VCaP (cell line): ENCODE measurements at regions not wholly inside any gene's neighbourhood (a gene's known extent, or its start where the extent isn't known, plus 50 kb on each side); places are given as distances from the start of the nearest gene placed in this dataset.
"Not testable (repeated sequence)": the region's sequence is repeated elsewhere in the genome, so short reads cannot be mapped to it uniquely, and the experiment has no call there.

ENCODE experiments used
- H3K27ac ChIP-seq: fragments of 450-650 bp; 2 replicates; pipeline ENCODE4 v1.5.1; 2017
- TF ChIP-seq, protein P1 (sequence below): fragments of 450-650 bp; conservative IDR thresholded peaks from 2 replicates; pipeline ENCODE4 v1.5.1; 2017; ENCODE audit warnings: mild to moderate bottlenecking, moderate library complexity

DNA sequence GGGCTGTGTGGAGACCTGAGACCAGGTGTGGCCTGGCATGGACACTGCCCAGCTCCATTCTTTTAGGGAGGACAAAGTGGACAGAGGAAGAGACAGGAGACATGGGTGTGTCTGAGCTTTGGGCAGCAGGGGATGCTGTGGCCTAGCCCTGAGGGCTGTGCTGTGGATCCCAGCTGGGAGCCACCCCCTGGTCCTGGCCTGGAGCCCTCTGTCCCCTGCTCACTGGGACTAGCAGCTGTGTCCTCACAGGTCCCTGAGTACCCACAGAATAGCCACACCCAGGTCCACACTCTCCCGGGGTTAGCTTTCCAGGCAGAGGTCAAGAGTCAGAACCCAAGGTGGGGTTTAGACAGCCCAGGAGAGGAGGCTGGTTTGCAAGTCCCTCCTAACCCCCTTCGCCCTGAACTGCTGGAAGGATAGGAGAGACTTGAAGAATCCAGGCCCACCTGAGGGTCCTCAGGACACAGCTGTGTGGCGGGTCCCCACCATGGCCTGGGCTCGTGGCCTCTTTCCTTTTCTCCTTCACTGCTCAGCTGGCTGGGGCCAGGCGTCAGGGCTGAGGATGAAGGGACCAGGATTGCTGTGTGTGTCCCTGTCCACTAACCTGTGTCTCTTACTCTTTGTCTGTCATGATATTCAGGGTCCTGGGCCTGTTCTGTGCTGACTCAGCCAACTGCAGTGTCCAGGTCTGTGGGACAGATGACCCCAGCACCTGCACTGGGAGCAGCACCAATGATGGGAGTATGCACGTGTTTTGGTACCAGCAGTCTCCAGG, 78.5 kb upstream of the VPREB1 start:
- TF ChIP-seq, protein P1, sequence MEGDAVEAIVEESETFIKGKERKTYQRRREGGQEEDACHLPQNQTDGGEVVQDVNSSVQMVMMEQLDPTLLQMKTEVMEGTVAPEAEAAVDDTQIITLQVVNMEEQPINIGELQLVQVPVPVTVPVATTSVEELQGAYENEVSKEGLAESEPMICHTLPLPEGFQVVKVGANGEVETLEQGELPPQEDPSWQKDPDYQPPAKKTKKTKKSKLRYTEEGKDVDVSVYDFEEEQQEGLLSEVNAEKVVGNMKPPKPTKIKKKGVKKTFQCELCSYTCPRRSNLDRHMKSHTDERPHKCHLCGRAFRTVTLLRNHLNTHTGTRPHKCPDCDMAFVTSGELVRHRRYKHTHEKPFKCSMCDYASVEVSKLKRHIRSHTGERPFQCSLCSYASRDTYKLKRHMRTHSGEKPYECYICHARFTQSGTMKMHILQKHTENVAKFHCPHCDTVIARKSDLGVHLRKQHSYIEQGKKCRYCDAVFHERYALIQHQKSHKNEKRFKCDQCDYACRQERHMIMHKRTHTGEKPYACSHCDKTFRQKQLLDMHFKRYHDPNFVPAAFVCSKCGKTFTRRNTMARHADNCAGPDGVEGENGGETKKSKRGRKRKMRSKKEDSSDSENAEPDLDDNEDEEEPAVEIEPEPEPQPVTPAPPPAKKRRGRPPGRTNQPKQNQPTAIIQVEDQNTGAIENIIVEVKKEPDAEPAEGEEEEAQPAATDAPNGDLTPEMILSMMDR, result no peak
- no peak overlapping the region for H3K27ac ChIP-seq

DNA sequence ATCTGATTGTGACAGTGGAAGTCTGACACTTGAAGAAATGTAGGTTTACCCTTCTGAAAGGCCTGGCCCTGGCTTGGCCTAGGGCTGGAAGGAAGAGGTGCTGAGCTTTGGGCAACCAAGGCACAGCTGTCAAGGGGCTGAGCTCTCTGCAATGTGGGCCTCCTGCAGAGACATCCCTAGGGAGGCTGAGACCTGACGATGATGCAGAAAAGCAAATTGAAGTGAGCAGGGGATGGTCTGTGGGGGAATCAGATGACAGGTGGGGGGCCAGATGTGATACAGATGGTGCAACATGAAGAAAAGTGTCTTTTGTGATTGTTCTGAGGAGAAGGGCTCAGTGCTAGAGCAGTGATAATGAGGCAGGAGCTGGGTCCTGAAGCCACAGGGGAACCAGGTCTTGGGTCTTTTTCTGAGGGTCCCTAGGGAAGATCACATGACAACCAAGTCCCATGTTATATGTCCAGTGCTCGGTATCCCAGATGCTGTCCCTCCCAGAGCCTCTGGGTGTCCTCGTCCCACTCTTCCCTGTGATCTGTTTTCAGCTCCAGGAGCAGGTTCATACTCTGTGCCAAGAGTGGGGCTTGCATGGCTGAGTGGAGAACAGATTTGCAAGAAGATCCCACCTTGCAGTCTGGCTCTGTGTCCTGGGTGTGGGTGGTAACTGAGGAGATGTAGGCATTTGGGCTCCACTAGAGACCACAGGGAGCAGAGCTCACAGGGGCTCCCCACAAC, 79.9 kb upstream of the VPREB1 start:
- TF ChIP-seq, protein P1, result no peak; the same call in 1 of the 2 replicates
- H3K27ac ChIP-seq, result no peak overlapping the region

DNA sequence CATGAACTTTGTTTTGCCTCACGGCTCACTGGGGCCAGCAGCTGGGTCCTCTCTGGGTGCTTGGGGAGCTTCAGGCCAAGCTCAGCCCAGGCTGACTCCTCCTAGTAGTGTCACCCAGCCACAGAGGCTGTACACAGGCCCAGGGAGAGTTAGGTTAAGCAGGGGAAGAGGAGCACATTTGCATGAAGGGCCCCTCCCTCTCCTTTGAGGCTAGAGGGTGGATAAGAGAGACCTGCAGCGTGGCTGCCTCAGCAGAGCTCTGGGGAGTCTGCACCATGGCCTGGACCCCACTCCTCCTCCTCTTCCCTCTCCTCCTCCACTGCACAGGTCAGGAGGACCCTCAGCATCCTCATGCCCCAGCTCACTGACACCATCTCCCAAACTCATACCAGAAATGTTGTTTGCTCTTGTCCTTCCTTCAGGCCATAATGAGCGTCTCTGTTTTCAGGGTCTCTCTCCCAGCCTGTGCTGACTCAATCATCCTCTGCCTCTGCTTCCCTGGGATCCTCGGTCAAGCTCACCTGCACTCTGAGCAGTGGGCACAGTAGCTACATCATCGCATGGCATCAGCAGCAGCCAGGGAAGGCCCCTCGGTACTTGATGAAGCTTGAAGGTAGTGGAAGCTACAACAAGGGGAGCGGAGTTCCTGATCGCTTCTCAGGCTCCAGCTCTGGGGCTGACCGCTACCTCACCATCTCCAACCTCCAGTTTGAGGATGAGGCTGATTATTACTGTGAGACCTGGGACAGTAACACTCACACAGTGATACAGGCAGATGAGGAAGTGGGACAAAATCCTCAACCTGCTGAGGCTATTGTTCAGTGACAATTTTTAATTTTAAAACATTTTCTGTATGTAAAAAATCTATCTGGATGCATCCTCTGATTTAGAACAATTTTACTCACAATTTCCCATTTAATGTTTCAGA, 82.4 kb upstream of the VPREB1 start:
- TF ChIP-seq, protein P1, result no peak
- H3K27ac ChIP-seq, result no peak overlapping the region

- not testable (repeated sequence) for H3K27ac ChIP-seq
Measured at GRCh38 chr22:22160768-22161167, 83.8 kb upstream of the VPREB1 start.

GRCh38 chr22:22159384-22159783, 85.2 kb upstream of the VPREB1 start:
- no peak overlapping the region for H3K27ac ChIP-seq
- TF ChIP-seq, protein P1, result no peak

DNA sequence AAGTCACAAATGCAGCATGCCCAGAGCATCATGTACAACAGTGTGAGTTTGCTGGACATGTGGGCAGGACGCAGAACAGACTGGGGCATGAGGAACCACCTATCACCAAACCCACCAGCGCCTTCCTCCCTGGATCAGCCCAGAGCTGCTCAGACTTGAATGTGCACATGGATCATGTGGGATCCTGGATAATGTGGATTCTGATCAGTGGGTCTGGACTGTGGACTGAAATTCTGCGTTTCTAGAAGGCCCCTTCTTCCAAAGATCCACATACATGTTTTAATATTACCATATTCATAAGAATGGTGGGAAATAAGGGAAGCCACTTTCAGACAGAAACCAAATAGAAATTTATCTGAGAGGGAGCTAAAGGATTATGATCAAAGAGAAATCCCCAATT, 85.6 kb upstream of the VPREB1 start:
- TF ChIP-seq, protein P1, result no peak
- H3K27ac ChIP-seq, result no peak overlapping the region

- no peak overlapping the region for H3K27ac ChIP-seq
- TF ChIP-seq, protein P1, result no peak
Measured at GRCh38 chr22:22158207-22158816, 86.3 kb upstream of the VPREB1 start.
